Peyer's patch (tissue), 4 donors: ENCODE measurements at regions not wholly inside any gene's neighbourhood (a gene's known extent, or its start where the extent isn't known, plus 50 kb on each side); places are given as distances from the start of the nearest gene placed in this dataset.

ENCODE experiments used
- CTCF ChIP-seq, 6 experiments: fragments of 450-650 bp in 4 of 6; fragments of 200-600 bp in 2 of 6; sonication (generic) in 1 of 6; IDR thresholded peaks; one replicate each; pipeline ENCODE4 v1.5.1; 2017 to 2019; ENCODE audit warnings: antibody characterized with exemption in 6 of 6, mild to moderate bottlenecking in 3 of 6, moderate library complexity in 1 of 6
- POLR2A ChIP-seq, 2 donors: fragments of 450-650 bp; IDR thresholded peaks; one replicate each; pipeline ENCODE4 v1.5.1; 2017; ENCODE audit warnings: antibody characterized with exemption in 2 of 2, mild to moderate bottlenecking in 2 of 2, moderate library complexity in 2 of 2

GRCh38 chr5:99368726-99369125 is 439.9 kb upstream of the CHD1 start:
- TF ChIP-seq POLR2A (IDR thresholded peaks at IDR 0.05) (no peak), CTCF (IDR thresholded peaks at IDR 0.05) (no peak)
